ENCODE measurements at regions not wholly inside any gene's neighbourhood (a gene's known extent, or its start where the extent isn't known, plus 50 kb on each side); places are given as distances from the start of the nearest gene placed in this dataset.

DNA sequence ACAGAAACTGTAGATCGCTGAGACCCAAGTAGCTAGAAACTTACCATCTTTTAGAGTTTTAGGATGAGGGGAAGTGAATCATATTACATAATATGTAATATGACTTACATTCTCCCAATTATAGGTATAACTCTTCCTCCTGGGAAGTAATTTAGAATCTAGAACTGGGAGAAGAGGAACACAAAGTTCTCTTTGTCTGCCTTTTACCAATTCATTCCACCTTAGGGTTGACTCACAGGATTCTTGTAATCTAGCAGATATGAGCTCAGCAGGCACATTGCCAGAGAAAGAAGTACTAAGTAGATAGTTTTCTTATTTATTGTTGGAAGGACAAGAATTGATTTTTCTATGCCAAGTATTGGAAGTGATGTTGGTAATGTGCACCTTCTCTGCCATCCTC, 58.0 kb upstream of the CCSER1 start (continued):
- TF ChIP-seq, protein P1, sequence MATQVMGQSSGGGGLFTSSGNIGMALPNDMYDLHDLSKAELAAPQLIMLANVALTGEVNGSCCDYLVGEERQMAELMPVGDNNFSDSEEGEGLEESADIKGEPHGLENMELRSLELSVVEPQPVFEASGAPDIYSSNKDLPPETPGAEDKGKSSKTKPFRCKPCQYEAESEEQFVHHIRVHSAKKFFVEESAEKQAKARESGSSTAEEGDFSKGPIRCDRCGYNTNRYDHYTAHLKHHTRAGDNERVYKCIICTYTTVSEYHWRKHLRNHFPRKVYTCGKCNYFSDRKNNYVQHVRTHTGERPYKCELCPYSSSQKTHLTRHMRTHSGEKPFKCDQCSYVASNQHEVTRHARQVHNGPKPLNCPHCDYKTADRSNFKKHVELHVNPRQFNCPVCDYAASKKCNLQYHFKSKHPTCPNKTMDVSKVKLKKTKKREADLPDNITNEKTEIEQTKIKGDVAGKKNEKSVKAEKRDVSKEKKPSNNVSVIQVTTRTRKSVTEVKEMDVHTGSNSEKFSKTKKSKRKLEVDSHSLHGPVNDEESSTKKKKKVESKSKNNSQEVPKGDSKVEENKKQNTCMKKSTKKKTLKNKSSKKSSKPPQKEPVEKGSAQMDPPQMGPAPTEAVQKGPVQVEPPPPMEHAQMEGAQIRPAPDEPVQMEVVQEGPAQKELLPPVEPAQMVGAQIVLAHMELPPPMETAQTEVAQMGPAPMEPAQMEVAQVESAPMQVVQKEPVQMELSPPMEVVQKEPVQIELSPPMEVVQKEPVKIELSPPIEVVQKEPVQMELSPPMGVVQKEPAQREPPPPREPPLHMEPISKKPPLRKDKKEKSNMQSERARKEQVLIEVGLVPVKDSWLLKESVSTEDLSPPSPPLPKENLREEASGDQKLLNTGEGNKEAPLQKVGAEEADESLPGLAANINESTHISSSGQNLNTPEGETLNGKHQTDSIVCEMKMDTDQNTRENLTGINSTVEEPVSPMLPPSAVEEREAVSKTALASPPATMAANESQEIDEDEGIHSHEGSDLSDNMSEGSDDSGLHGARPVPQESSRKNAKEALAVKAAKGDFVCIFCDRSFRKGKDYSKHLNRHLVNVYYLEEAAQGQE (IDR thresholded peaks at IDR 0.05), result no peak

DNA sequence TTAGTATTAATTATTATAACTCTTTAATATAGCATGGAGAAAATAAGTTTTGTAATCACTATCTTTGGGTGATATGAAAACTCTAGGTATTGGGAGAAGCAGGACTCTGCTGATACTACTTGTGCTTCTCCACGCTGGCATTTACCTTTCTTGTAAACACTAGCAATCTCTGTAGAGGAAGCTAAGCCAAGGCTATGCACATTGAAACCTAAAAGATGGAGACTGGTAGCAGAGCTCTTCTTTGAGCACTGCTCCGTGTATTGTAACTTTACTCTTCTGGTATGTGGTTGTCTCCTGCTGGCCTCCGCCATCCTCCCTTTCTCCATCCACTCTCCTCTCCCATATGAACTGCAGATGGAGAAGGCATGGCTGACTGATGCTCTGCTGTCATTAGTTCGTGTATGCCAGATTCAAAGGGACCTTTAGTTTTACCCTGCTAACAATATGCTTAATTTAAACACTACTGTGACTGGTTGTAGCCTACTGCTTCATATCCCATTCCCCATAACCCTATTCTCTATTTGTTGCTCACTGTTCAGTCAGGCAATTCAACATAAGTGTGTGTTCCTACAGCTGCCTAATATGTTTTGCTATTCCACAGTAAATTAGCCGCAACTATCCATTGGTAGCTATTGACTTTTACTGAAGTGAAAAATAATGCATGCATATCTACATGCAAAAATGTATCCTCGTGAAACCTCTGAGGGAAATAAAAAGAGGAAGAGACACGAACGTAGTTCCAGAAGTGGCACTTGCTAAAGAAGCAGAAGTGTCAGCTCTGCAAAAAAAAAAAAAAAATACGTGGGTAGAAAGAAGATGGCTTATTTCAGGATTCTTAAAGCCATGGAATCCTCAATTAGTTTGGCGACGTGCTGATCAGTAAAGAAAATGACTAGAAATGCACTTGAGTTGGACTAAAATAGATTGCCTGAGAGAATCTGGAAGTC, 55.6 kb upstream of the CCSER1 start:
- H3K4me1 ChIP-seq (ENCODE audit: control insufficient read depth in 4 of 4, insufficient read depth in 4 of 4, low read length in 3 of 4), result no peaks in the 10 kb centered on the region
- WGBS, result 63% methylated on average over 11 of the region's 11 CpGs
- DNase-seq (ENCODE audit: low spot score), result no peak
- no peak overlapping the region for H3K27ac ChIP-seq (ENCODE audit: low read depth in 1 of 2, low read length in 2 of 2)
- no peaks in the 10 kb centered on the region for H3K9me3 ChIP-seq (ENCODE audit: control insufficient read depth in 4 of 4, low read length in 3 of 4)
- H3K36me3 ChIP-seq (ENCODE audit: control insufficient read depth in 4 of 4, insufficient read depth in 3 of 4, low read depth in 1 of 4, low read length in 3 of 4), result no peaks in the 10 kb centered on the region
- no peak overlapping the region for H3K9ac ChIP-seq (ENCODE audit: low read depth in 1 of 2, low read length in 2 of 2)
- TF ChIP-seq HNF4G (IDR thresholded peaks at IDR 0.05) (no peak), NR2F2 (IDR thresholded peaks at IDR 0.05) (no peak)
- H3K27me3 ChIP-seq (ENCODE audit: control insufficient read depth in 4 of 4, insufficient read depth in 4 of 4, low read length in 3 of 4), result peaks cover 0 to 4% (median 1%) of the 10 kb centered on the region in 4 donors
- H3K4me3 ChIP-seq (ENCODE audit: low read depth in 1 of 3, low read length in 3 of 3), result no peak overlapping the region

DNA sequence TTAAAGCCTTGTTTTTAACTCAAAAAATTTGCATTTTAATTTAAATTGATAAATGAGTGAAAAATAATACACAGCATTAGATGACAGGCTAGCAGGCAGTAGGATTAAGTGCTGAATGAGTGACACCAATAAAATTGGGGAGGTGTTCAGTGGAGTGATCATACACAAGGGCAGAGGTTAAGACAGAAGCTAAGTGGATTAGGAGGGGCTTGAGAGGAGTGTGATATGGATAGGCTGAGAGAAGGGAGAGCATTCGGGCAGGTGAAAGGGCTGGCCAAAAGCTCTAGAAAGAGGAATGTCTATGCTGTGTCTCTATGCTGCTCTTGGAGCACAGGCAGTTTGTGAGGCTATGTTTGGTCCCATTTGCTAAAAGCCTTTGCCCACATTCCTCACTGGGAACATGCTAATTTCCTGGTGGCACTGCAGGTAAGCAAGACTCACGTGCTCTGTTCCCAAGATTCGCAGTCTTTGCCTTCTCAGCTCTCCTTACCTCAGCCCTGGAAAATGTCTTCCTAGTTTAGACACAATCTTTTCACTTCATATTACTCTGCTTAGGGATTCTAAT, 52.8 kb upstream of the CCSER1 start:
- DNase-seq (ENCODE audit: low spot score), result no peak
- 46% methylated on average over 3 of the region's 3 CpGs for WGBS
- H3K27ac ChIP-seq (ENCODE audit: low read depth in 1 of 2, low read length in 2 of 2), result no peak overlapping the region

More for the DNA sequence above, 52.8 kb upstream of the CCSER1 start:
- H3K36me3 ChIP-seq (ENCODE audit: control insufficient read depth in 4 of 4, insufficient read depth in 3 of 4, low read depth in 1 of 4, low read length in 3 of 4), result no peaks in the 10 kb centered on the region
- H3K4me1 ChIP-seq (ENCODE audit: control insufficient read depth in 4 of 4, insufficient read depth in 4 of 4, low read length in 3 of 4), result no peaks in the 10 kb centered on the region
- no peak overlapping the region for H3K9ac ChIP-seq (ENCODE audit: low read depth in 1 of 2, low read length in 2 of 2)
- TF ChIP-seq YY1 (IDR thresholded peaks at IDR 0.05) (no peak), FOXA1 (IDR thresholded peaks at IDR 0.05) (no peak), RXRA (IDR thresholded peaks at IDR 0.05) (no peak)
- TF ChIP-seq, protein P2, sequence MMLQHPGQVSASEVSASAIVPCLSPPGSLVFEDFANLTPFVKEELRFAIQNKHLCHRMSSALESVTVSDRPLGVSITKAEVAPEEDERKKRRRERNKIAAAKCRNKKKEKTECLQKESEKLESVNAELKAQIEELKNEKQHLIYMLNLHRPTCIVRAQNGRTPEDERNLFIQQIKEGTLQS (IDR thresholded peaks at IDR 0.05), result no peak
- TF ChIP-seq, protein P3, sequence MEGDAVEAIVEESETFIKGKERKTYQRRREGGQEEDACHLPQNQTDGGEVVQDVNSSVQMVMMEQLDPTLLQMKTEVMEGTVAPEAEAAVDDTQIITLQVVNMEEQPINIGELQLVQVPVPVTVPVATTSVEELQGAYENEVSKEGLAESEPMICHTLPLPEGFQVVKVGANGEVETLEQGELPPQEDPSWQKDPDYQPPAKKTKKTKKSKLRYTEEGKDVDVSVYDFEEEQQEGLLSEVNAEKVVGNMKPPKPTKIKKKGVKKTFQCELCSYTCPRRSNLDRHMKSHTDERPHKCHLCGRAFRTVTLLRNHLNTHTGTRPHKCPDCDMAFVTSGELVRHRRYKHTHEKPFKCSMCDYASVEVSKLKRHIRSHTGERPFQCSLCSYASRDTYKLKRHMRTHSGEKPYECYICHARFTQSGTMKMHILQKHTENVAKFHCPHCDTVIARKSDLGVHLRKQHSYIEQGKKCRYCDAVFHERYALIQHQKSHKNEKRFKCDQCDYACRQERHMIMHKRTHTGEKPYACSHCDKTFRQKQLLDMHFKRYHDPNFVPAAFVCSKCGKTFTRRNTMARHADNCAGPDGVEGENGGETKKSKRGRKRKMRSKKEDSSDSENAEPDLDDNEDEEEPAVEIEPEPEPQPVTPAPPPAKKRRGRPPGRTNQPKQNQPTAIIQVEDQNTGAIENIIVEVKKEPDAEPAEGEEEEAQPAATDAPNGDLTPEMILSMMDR (IDR thresholded peaks at IDR 0.05; ENCODE audit: low read depth, low read length, missing input control), result no peak
- TF ChIP-seq, protein P4, sequence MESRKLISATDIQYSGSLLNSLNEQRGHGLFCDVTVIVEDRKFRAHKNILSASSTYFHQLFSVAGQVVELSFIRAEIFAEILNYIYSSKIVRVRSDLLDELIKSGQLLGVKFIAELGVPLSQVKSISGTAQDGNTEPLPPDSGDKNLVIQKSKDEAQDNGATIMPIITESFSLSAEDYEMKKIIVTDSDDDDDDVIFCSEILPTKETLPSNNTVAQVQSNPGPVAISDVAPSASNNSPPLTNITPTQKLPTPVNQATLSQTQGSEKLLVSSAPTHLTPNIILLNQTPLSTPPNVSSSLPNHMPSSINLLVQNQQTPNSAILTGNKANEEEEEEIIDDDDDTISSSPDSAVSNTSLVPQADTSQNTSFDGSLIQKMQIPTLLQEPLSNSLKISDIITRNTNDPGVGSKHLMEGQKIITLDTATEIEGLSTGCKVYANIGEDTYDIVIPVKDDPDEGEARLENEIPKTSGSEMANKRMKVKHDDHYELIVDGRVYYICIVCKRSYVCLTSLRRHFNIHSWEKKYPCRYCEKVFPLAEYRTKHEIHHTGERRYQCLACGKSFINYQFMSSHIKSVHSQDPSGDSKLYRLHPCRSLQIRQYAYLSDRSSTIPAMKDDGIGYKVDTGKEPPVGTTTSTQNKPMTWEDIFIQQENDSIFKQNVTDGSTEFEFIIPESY (IDR thresholded peaks at IDR 0.05), result no peak
- H3K4me3 ChIP-seq (ENCODE audit: low read depth in 1 of 3, low read length in 3 of 3), result no peak overlapping the region
- H3K27me3 ChIP-seq (ENCODE audit: control insufficient read depth in 4 of 4, insufficient read depth in 4 of 4, low read length in 3 of 4), result peaks cover 0 to 4% (median 1%) of the 10 kb centered on the region in 4 donors
- H3K9me3 ChIP-seq (ENCODE audit: control insufficient read depth in 4 of 4, low read length in 3 of 4), result no peaks in the 10 kb centered on the region
